ENCODE measurements at regions not wholly inside any gene's neighbourhood (a gene's known extent, or its start where the extent isn't known, plus 50 kb on each side); places are given as distances from the start of the nearest gene placed in this dataset.
"Not testable (repeated sequence)": the region's sequence is repeated elsewhere in the genome, so short reads cannot be mapped to it uniquely, and the experiment has no call there.

DNA sequence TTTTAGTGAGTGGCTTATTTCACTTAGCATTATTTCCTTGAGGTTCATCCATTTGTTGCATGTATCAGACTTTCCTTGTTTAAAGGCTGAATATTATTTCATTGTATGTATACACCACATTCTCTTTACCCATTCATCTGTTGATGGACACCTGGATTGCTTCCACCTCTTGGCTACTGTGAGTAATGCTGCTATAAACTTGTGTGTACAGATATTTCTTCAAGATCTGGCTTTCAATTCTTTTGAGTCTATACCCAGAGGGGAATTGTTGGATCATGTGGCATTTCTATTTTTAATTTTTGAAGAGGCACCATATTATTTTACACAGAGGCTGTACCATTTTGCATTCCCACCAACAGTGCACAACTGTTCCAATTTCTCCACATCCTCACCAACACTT is 313.5 kb downstream of the RPLP1 start:
- Histone ChIP-seq H3K4me3 (ENCODE audit: low read depth, low read length) (no peak overlapping the region), H3K36me3 (no peaks in the 10 kb centered on the region), H3K27me3 (no peaks in the 10 kb centered on the region), H3K9me3 (no peaks in the 10 kb centered on the region), H3K4me1 (peaks cover 3% of the 10 kb centered on the region)
- TF ChIP-seq, protein P1, sequence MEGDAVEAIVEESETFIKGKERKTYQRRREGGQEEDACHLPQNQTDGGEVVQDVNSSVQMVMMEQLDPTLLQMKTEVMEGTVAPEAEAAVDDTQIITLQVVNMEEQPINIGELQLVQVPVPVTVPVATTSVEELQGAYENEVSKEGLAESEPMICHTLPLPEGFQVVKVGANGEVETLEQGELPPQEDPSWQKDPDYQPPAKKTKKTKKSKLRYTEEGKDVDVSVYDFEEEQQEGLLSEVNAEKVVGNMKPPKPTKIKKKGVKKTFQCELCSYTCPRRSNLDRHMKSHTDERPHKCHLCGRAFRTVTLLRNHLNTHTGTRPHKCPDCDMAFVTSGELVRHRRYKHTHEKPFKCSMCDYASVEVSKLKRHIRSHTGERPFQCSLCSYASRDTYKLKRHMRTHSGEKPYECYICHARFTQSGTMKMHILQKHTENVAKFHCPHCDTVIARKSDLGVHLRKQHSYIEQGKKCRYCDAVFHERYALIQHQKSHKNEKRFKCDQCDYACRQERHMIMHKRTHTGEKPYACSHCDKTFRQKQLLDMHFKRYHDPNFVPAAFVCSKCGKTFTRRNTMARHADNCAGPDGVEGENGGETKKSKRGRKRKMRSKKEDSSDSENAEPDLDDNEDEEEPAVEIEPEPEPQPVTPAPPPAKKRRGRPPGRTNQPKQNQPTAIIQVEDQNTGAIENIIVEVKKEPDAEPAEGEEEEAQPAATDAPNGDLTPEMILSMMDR (IDR thresholded peaks at IDR 0.05; ENCODE audit: low read depth, low read length): no peak
- DNase-seq: no peak

GRCh38 chr15:69767191-69767590 is 314.6 kb downstream of the RPLP1 start:
- Histone ChIP-seq H3K36me3 (no peaks in the 10 kb centered on the region), H3K27me3 (no peaks in the 10 kb centered on the region), H3K9me3 (no peaks in the 10 kb centered on the region), H3K4me3 (ENCODE audit: low read depth, low read length) (no peak overlapping the region), H3K4me1 (no peaks in the 10 kb centered on the region)
- TF ChIP-seq, protein P1 (IDR thresholded peaks at IDR 0.05; ENCODE audit: low read depth, low read length): no peak
- DNase-seq: no peak

DNA sequence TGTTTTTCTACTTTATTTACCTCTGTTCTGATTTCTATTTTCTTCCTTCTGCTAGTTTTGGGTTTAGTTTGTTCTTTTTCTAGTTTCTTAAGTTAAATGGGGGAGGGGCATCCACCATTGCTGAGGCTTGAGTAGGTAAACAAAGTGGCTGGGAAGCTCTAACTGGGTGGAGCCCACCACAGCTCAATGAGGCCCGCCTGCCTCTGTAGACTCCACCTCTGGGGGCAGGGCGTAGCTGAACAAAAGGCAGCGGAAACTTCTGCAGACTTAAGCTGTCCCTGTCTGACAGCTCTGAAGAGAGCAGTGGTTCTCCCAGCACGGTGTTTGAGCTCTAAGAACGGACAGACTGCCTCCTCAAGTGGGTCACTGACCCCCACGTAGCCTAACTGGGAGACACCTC is 316.7 kb downstream of the RPLP1 start:
- H3K27me3 ChIP-seq; H3K36me3 ChIP-seq; H3K4me3 ChIP-seq (ENCODE audit: low read depth, low read length); H3K4me1 ChIP-seq; DNase-seq; H3K9me3 ChIP-seq: not testable (repeated sequence)

GRCh38 chr15:69774258-69774657 is 321.6 kb downstream of the RPLP1 start:
- H3K36me3 ChIP-seq; H3K4me3 ChIP-seq (ENCODE audit: low read depth, low read length); H3K9me3 ChIP-seq; H3K27me3 ChIP-seq; DNase-seq; H3K4me1 ChIP-seq: not testable (repeated sequence)

- H3K36me3 ChIP-seq; H3K27me3 ChIP-seq; DNase-seq; H3K4me1 ChIP-seq; H3K4me3 ChIP-seq (ENCODE audit: low read depth, low read length); H3K9me3 ChIP-seq: not testable (repeated sequence)
These were observed 322.1 kb downstream of the RPLP1 start for GRCh38 chr15:69774711-69775110.

GRCh38 chr15:69777356-69777755 is 320.4 kb downstream of the TLE3 start:
- Histone ChIP-seq H3K9me3 (peaks cover 4% of the 10 kb centered on the region), H3K36me3 (no peaks in the 10 kb centered on the region), H3K4me3 (ENCODE audit: low read depth, low read length) (no peak overlapping the region), H3K27me3 (0 out of 2 replicates have a peak, but pooled peaks cover 3% of the 10 kb centered on the region), H3K4me1 (no peaks in the 10 kb centered on the region)
- DNase-seq: no peak
- TF ChIP-seq, protein P1 (IDR thresholded peaks at IDR 0.05; ENCODE audit: low read depth, low read length): no peak

DNA sequence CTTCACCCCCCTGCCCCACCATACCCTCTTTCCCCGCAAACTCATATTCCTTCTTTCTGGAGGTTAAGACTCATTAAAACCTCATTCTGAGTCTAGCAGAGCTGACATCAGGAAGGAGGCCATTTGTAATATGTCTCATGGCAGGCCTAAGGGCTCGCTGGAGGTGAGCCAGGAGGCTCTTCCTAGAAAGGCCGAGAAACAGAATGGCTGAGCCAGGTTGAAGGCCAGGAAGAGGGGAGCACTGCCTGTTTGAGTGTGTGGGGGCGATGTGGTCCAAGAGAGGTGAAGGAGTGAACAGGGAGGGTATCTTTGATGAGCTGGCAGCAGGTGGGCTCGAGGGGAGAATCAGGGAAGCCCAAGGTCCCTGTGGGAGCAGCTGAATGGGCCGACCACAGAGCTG is 317.3 kb downstream of the TLE3 start:
- TF ChIP-seq, protein P1 (IDR thresholded peaks at IDR 0.05; ENCODE audit: low read depth, low read length): no peak
- Histone ChIP-seq H3K4me3 (ENCODE audit: low read depth, low read length) (no peak overlapping the region), H3K36me3 (no peaks in the 10 kb centered on the region), H3K27me3 (0 out of 2 replicates have a peak, but pooled peaks cover 3% of the 10 kb centered on the region), H3K9me3 (no peaks in the 10 kb centered on the region), H3K4me1 (no peaks in the 10 kb centered on the region)
- DNase-seq: no peak

DNA sequence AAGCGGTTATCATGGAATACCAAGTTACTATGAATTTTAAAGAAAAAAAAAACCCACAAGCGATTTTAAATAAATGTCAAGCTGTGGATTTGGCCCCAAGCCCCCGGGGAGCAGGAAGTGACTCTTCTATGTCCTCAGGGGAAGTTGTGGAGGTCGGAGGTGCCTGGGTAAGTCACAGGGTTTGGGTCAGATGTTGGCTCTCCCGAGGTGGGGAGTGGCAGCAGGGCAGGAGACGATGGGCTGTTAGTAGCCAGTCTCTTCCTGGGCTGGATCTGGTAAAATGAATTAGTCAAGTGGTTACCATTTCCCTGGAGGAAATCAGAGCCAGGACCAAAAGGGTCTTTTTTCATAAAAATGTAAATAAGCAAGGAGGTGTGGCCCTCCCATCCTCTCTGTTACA is 316.7 kb downstream of the TLE3 start:
- no peaks in the 10 kb centered on the region for H3K9me3 ChIP-seq
- H3K36me3 ChIP-seq: no peaks in the 10 kb centered on the region
- H3K4me3 ChIP-seq (ENCODE audit: low read depth, low read length): no peak overlapping the region
- TF ChIP-seq, protein P1 (IDR thresholded peaks at IDR 0.05; ENCODE audit: low read depth, low read length): no peak
- no peak for DNase-seq
- H3K4me1 ChIP-seq: no peaks in the 10 kb centered on the region
- 0 out of 2 replicates have a peak, but pooled peaks cover 3% of the 10 kb centered on the region for H3K27me3 ChIP-seq

Data from BE2C (cell line).